HepG2 (cell line): ENCODE measurements at regions not wholly inside any gene's neighbourhood (a gene's known extent, or its start where the extent isn't known, plus 50 kb on each side); places are given as distances from the start of the nearest gene placed in this dataset.

Experiments used
- ELF1 ChIP-seq: sonication (generic); formaldehyde crosslinking; IDR thresholded peaks from 2 replicates; pipeline ENCODE4 v1.4.0; 2020; ENCODE audit warnings: missing genetic modification reagents
- GABPA ChIP-seq, 2 experiments: IDR thresholded peaks; 2 replicates each; pipeline ENCODE4 v1.6.1; 2011 to 2016; ENCODE audit warnings: low read depth in 2 of 2, low read length in 1 of 2, missing biosample characterization in 1 of 2, missing genetic modification characterization in 1 of 2
- HMG20B ChIP-seq: conservative IDR thresholded peaks from 2 replicates; pipeline ENCODE4 v1.6.1; 2016; ENCODE audit warnings: missing genetic modification reagents, missing compliant biosample characterization
- HOXA3 ChIP-seq: sonication (generic); formaldehyde crosslinking; IDR thresholded peaks from 2 replicates; pipeline ENCODE4 v1.5.0; 2020; ENCODE audit warnings: missing genetic modification reagents
- LCORL ChIP-seq, 2 experiments: fragments of 450-650 bp in 1 of 2; sonication (generic) in 1 of 2; formaldehyde crosslinking in 1 of 2; IDR thresholded peaks; 2 replicates each; pipeline versions ENCODE4 v1.5.0 to v1.6.1; 2017 to 2020; ENCODE audit warnings: antibody characterized with exemption in 1 of 2, missing genetic modification reagents in 1 of 2
- MXI1 ChIP-seq: IDR thresholded peaks from 3 replicates; pipeline ENCODE4 v1.6.1; 2012; ENCODE audit warnings: low read depth, low read length, inconsistent platforms, borderline replicate concordance
- SALL2 ChIP-seq: sonication (generic); formaldehyde crosslinking; IDR thresholded peaks from 2 replicates; pipeline ENCODE4 v1.8.1; 2023; ENCODE audit warnings: mild to moderate bottlenecking, missing genetic modification reagents, inconsistent platforms
- SNAI1 ChIP-seq: sonication (generic); formaldehyde crosslinking; IDR thresholded peaks from 2 replicates; pipeline ENCODE4 v1.5.0; 2020; ENCODE audit warnings: mild to moderate bottlenecking, missing genetic modification reagents, borderline replicate concordance
- SOX5 ChIP-seq: IDR thresholded peaks from 2 replicates; pipeline ENCODE4 v1.6.1; 2016; ENCODE audit warnings: borderline replicate concordance
- U2AF2 ChIP-seq: fragments of 200-400 bp; formaldehyde crosslinking; IDR thresholded peaks from 2 replicates; pipeline ENCODE4 v1.6.1; 2017; ENCODE audit warnings: low read depth, mild to moderate bottlenecking, low read length
- XBP1 ChIP-seq: sonication (generic); formaldehyde crosslinking; IDR thresholded peaks from 2 replicates; pipeline ENCODE4 v1.5.0; 2020; ENCODE audit warnings: missing genetic modification reagents
- ZFP62 ChIP-seq: sonication (generic); formaldehyde crosslinking; IDR thresholded peaks from 2 replicates; pipeline ENCODE4 v1.4.0; 2020; ENCODE audit warnings: missing genetic modification reagents
- ZFP90 ChIP-seq: sonication (generic); formaldehyde crosslinking; IDR thresholded peaks from 2 replicates; pipeline ENCODE4 v1.8.0; 2022; ENCODE audit warnings: missing genetic modification reagents, mild to moderate bottlenecking, inconsistent platforms, borderline replicate concordance
- ZNF367 ChIP-seq: sonication (generic); formaldehyde crosslinking; IDR thresholded peaks from 2 replicates; pipeline ENCODE4 v1.4.0; 2020; ENCODE audit warnings: missing genetic modification reagents, borderline replicate concordance
- TF ChIP-seq, protein P1 (sequence below): sonication (generic); formaldehyde crosslinking; IDR thresholded peaks from 2 replicates; pipeline ENCODE4 v1.4.0; 2020; ENCODE audit warnings: missing genetic modification reagents; ENCODE audit errors: not compliant biosample characterization

DNA sequence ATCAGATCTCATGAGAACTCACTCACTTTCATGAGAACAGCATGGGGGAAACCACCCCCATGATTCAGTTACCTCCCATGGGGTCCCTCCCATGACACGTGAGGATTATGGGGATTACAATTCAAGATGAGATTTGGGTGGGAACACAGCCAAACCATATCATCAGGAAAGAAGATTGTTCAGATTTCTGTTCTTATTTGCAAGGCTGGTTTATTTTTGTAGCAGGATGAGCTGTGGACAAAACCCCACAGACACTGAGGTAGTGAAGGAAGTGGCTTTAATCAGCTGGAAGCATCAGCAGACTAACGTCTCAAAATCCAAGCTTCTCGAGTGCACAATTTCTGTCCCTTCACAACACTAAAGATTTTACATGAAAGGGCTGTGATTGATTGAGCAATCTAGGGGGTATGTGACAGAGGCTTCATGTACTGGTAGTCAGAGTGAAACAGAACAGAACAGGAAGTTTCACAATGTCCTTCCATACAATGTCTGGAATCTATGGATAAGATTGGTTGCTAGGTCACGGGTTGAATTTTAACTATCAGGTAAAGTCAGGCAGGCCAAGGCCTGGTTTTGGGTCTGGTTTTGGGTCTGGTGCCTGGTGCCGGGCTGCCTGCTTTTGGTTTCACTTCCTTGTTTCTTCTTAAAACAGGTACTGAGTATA, 91.3 kb upstream of the ZNF366 start (continued):
- no peak for TF ChIP-seq U2AF2
- no peak for TF ChIP-seq HMG20B (CRISPR knock-in tag)
- TF ChIP-seq ZNF367 (CRISPR knock-in tag) = no peak
- TF ChIP-seq GABPA (IDR thresholded peaks at IDR 0.05; ENCODE audit: low read depth, low read length) = no peak
- peak; percentile 58 for TF ChIP-seq GABPA (CRISPR knock-in tag; IDR thresholded peaks at IDR 0.05; ENCODE audit: low read depth)
- no peak for TF ChIP-seq SNAI1 (CRISPR knock-in tag)
- TF ChIP-seq ZFP90 = no peak
- no peak for TF ChIP-seq LCORL (IDR thresholded peaks at IDR 0.05)
- no peak for TF ChIP-seq LCORL (CRISPR knock-in tag; IDR thresholded peaks at IDR 0.05)
- TF ChIP-seq ELF1 (CRISPR knock-in tag) = 0 out of 2 replicates have a peak, but pooled peaks have one; percentile 18
- TF ChIP-seq HOXA3 = no peak
- no peak for TF ChIP-seq XBP1
- 0 out of 2 replicates have a peak, but pooled peaks have one; percentile 32 for TF ChIP-seq SOX5 (CRISPR knock-in tag)
- TF ChIP-seq, protein P1, sequence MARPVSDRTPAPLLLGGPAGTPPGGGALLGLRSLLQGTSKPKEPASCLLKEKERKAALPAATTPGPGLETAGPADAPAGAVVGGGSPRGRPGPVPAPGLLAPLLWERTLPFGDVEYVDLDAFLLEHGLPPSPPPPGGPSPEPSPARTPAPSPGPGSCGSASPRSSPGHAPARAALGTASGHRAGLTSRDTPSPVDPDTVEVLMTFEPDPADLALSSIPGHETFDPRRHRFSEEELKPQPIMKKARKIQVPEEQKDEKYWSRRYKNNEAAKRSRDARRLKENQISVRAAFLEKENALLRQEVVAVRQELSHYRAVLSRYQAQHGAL = no peak
- no peak for TF ChIP-seq MXI1
- no peak for TF ChIP-seq SALL2 (CRISPR knock-in tag)
- TF ChIP-seq ZFP62 (CRISPR knock-in tag) = no peak
- TF ChIP-seq, all 625 proteins: peak for 16
